GM12873 (cell line): ENCODE measurements at regions not wholly inside any gene's neighbourhood (a gene's known extent, or its start where the extent isn't known, plus 50 kb on each side); places are given as distances from the start of the nearest gene placed in this dataset.

Experiments used
- CTCF ChIP-seq: IDR thresholded peaks from 2 replicates; pipeline ENCODE4 v1.5.1; 2012; ENCODE audit warnings: low read depth, mild to moderate bottlenecking, moderate library complexity, low read length, control low read depth; ENCODE audit not compliant: insufficient read depth; ENCODE audit errors: missing control alignments

DNA sequence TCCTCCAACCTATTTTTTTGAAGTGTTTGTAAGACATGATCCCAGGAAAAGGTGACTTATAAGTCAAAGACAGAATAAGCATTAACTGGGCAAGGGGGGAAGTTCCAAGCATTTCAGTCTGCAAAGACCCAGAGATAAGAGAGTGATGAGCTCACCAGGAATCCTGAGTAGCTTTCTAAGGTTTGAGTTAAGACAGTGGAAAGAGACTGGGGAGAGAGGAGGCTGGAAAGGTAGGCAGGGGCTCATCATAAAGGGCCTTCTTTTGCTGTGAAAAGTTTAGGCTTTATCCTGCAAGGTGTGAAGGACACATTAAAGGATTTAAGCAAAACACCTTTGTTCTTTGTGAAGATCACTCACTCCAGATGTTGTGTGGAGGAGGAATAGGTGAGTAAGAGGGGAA is 438.8 kb downstream of the CHL1 start:
- TF ChIP-seq CTCF = no peak

- TF ChIP-seq CTCF = no peak
These were observed 446.8 kb downstream of the CHL1 start for GRCh38 chr3:643376-643775.

DNA sequence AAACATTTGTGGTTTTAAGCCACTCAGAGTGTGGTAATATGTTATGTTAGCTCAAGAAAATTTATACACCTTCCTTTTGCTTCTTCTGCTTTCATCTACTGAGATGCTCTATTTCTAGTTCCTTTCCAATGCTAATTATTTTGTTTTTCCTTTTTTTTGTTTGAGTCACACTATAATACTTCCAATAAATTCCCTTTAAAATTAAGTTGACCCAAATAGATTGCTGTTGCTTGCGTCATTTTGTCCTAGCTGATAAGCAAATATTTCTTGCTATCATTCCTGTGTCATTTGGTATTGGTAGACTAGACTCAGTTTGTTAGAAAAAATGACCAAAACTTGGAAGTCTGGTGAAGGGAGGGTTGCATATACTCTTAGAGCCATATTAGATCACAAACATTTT is 437.0 kb upstream of the CNTN6 start:
- no peak for TF ChIP-seq CTCF

- TF ChIP-seq CTCF = no peak
These were observed 431.5 kb upstream of the CNTN6 start for GRCh38 chr3:661356-661755.

DNA sequence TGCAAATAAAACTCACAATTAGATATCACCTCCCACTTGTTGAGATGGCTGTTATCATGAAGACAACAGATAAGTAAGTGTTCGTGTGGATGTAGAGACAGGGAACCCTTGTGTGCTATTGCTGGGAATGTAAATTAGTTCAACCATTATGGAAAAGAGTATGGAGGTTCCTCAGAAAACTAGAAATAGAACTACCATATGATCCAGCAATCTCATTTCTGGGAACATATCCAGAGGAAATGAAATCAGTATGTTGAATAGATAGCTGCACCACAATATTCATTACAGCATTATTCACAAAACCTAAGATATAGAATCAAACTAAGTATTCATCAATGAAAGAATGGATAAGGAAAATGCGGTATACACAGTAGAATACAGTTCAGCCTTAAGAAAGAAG is 418.7 kb upstream of the CNTN6 start:
- no peak for TF ChIP-seq CTCF

GRCh38 chr3:675846-676245 is 417.0 kb upstream of the CNTN6 start:
- no peak for TF ChIP-seq CTCF

DNA sequence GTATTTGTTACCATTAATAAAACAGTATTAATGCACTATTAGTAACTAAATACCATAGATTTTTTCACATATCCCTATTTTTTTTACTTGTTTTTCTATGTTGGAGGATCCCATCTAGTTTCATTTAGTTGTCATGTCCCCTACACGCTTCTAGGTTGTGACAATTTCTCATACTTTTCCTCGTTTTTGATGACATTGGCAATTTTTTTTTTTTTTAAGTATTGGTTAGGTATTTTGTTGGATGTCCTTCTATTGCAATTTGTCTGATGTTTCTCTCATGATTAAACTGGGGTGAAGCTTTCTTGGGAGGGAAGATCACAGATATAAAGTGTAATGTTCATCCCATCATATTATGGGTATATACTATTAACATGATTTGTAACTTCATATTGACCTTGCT is 409.1 kb upstream of the CNTN6 start:
- no peak for TF ChIP-seq CTCF

DNA sequence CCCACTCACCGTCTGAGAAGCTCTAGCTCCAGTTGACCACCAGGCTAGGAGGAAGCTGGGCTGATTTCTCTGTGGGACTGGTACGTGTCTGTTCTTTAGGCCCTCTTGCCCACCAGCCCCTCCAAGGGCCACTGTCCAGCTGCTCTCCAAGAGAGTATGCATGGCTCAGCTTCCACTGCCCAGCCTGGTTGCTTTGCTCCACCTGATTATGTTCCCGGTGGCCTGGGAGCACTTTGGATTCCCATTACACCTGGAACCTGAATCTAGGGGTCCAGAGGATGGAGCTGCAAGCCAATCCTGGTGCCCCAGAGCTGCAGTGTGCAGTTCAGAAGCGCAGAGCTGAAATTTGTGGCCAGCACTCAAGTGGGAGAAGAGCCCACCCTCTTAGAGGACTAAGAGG is 402.1 kb upstream of the CNTN6 start:
- TF ChIP-seq CTCF = no peak
